ENCODE measurements at regions not wholly inside any gene's neighbourhood (a gene's known extent, or its start where the extent isn't known, plus 50 kb on each side); places are given as distances from the start of the nearest gene placed in this dataset.

DNA sequence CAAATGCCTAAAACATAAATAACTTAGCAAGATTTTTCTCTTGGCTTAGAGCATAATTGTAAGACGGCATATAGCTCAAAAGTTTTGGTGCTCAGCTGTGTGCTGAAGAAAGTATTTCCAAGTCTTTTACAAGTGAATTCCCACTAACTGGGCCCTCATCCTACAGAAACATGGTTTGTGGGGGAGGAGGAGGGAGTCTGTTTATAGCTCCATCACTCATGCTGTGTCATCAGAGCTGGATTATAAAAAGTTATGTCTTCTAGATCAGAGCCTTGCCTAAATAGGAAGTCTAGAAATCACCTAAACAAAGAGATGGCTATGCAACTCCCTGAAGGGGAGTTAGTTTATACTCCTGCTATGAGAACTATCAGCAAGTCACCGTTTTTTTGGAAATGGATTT, 65.9 kb upstream of the OTOGL start (continued):
- TF ChIP-seq, protein P1, sequence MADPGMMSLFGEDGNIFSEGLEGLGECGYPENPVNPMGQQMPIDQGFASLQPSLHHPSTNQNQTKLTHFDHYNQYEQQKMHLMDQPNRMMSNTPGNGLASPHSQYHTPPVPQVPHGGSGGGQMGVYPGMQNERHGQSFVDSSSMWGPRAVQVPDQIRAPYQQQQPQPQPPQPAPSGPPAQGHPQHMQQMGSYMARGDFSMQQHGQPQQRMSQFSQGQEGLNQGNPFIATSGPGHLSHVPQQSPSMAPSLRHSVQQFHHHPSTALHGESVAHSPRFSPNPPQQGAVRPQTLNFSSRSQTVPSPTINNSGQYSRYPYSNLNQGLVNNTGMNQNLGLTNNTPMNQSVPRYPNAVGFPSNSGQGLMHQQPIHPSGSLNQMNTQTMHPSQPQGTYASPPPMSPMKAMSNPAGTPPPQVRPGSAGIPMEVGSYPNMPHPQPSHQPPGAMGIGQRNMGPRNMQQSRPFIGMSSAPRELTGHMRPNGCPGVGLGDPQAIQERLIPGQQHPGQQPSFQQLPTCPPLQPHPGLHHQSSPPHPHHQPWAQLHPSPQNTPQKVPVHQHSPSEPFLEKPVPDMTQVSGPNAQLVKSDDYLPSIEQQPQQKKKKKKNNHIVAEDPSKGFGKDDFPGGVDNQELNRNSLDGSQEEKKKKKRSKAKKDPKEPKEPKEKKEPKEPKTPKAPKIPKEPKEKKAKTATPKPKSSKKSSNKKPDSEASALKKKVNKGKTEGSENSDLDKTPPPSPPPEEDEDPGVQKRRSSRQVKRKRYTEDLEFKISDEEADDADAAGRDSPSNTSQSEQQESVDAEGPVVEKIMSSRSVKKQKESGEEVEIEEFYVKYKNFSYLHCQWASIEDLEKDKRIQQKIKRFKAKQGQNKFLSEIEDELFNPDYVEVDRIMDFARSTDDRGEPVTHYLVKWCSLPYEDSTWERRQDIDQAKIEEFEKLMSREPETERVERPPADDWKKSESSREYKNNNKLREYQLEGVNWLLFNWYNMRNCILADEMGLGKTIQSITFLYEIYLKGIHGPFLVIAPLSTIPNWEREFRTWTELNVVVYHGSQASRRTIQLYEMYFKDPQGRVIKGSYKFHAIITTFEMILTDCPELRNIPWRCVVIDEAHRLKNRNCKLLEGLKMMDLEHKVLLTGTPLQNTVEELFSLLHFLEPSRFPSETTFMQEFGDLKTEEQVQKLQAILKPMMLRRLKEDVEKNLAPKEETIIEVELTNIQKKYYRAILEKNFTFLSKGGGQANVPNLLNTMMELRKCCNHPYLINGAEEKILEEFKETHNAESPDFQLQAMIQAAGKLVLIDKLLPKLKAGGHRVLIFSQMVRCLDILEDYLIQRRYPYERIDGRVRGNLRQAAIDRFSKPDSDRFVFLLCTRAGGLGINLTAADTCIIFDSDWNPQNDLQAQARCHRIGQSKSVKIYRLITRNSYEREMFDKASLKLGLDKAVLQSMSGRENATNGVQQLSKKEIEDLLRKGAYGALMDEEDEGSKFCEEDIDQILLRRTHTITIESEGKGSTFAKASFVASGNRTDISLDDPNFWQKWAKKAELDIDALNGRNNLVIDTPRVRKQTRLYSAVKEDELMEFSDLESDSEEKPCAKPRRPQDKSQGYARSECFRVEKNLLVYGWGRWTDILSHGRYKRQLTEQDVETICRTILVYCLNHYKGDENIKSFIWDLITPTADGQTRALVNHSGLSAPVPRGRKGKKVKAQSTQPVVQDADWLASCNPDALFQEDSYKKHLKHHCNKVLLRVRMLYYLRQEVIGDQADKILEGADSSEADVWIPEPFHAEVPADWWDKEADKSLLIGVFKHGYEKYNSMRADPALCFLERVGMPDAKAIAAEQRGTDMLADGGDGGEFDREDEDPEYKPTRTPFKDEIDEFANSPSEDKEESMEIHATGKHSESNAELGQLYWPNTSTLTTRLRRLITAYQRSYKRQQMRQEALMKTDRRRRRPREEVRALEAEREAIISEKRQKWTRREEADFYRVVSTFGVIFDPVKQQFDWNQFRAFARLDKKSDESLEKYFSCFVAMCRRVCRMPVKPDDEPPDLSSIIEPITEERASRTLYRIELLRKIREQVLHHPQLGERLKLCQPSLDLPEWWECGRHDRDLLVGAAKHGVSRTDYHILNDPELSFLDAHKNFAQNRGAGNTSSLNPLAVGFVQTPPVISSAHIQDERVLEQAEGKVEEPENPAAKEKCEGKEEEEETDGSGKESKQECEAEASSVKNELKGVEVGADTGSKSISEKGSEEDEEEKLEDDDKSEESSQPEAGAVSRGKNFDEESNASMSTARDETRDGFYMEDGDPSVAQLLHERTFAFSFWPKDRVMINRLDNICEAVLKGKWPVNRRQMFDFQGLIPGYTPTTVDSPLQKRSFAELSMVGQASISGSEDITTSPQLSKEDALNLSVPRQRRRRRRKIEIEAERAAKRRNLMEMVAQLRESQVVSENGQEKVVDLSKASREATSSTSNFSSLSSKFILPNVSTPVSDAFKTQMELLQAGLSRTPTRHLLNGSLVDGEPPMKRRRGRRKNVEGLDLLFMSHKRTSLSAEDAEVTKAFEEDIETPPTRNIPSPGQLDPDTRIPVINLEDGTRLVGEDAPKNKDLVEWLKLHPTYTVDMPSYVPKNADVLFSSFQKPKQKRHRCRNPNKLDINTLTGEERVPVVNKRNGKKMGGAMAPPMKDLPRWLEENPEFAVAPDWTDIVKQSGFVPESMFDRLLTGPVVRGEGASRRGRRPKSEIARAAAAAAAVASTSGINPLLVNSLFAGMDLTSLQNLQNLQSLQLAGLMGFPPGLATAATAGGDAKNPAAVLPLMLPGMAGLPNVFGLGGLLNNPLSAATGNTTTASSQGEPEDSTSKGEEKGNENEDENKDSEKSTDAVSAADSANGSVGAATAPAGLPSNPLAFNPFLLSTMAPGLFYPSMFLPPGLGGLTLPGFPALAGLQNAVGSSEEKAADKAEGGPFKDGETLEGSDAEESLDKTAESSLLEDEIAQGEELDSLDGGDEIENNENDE (IDR thresholded peaks at IDR 0.05; ENCODE audit: insufficient replicate concordance, low read length), result no peak
- no peak for TF ChIP-seq RAD21 (IDR thresholded peaks at IDR 0.05 in 1 of 2, conservative IDR thresholded peaks at IDR 0.05 in 1 of 2; ENCODE audit: low read depth in 2 of 2, low read length in 2 of 2)
- TF ChIP-seq CBX5 (IDR thresholded peaks at IDR 0.05; ENCODE audit: low read depth, low read length), result no peak
- TF ChIP-seq YY1 (IDR thresholded peaks at IDR 0.05; ENCODE audit: low read depth, low read length), result no peak
- TF ChIP-seq ZNF274 (IDR thresholded peaks at IDR 0.05; ENCODE audit: borderline replicate concordance, extremely low read depth, low read length), result no peak
- no peak for TF ChIP-seq SIRT6 (IDR thresholded peaks at IDR 0.05; ENCODE audit: low read length)
- TF ChIP-seq HDAC6 (IDR thresholded peaks at IDR 0.05; ENCODE audit: low read depth, low read length), result no peak
- no peak for TF ChIP-seq KDM5A (IDR thresholded peaks at IDR 0.05; ENCODE audit: low read length)
- no peak for TF ChIP-seq POU5F1 (IDR thresholded peaks at IDR 0.05; ENCODE audit: low read depth, low read length)
- no peak for TF ChIP-seq CREB1 (IDR thresholded peaks at IDR 0.05)
- TF ChIP-seq CHD1 (IDR thresholded peaks at IDR 0.05; ENCODE audit: low read depth, low read length), result no peak
- TF ChIP-seq SAP30 (IDR thresholded peaks at IDR 0.05; ENCODE audit: insufficient read depth, insufficient replicate concordance, low read length), result no peak
